Pancreas (tissue), 10 donors: ENCODE measurements at regions not wholly inside any gene's neighbourhood (a gene's known extent, or its start where the extent isn't known, plus 50 kb on each side); places are given as distances from the start of the nearest gene placed in this dataset.
"Not testable (repeated sequence)": the region's sequence is repeated elsewhere in the genome, so short reads cannot be mapped to it uniquely, and the experiment has no call there.

Source experiments
- ATAC-seq, 4 donors: fragments of 200-7000 bp; cut with Tn5 transposase; one replicate each; pipeline versions ENCODE4 v1.8.0 to v1.9.1; 2020; ENCODE audit warnings: mild to moderate bottlenecking in 4 of 4, moderate library complexity in 4 of 4
- DNase-seq, 6 donors: peaks; one replicate each; pipeline ENCODE4 v3.0.0-alpha.2; 2020
- FAIRE-seq: peaks from 2 replicates; lab custom pipeline; 2012; peaks lifted over from hg19 to GRCh38; lab: Jason Lieb, UNC
- H3K27ac ChIP-seq, 4 donors: fragments of 200-600 bp; sonication (generic); 1 replicate in 3 of 4; 2 replicates in 1 of 4; pipeline versions ENCODE4 v1.5.0 to v1.8.0; 2020
- H3K27me3 ChIP-seq, 4 donors: fragments of 200-600 bp; one replicate each; pipeline ENCODE4 v1.8.0; 2021
- H3K36me3 ChIP-seq, 3 donors: fragments of 200-600 bp; sonication (generic) in 1 of 3; one replicate each; pipeline versions ENCODE4 v1.5.0 to v1.8.0; 2020 to 2021
- H3K4me1 ChIP-seq, 3 donors: fragments of 200-600 bp; one replicate each; pipeline ENCODE4 v1.8.0; 2021
- H3K4me3 ChIP-seq, 4 donors: fragments of 200-600 bp; sonication (generic) in 2 of 4; one replicate each; pipeline versions ENCODE4 v1.5.0 to v1.8.0; 2020 to 2021
- H3K9me3 ChIP-seq, 4 donors: fragments of 200-600 bp; one replicate each; pipeline ENCODE4 v1.8.0; 2021
- WGBS, 2 donors: extraction: QIAGEN DNeasy Blood & Tissue Kit; methylation state at CpG; one replicate each; pipeline ENCODE4 v1.1.7; 2013; 5-methylcytosine and 5-hydroxymethylcytosine counted together
- intact Hi-C, 3 donors: fragments of 100-400 bp; cut with DNase I; formaldehyde crosslinking; loops; one replicate each; pipeline versions ENCODE4 v1.11.1 to v1.14.2; 2022
- TF ChIP-seq, protein P1 (sequence below), 4 donors: fragments of 200-600 bp; sonication (generic) in 3 of 4; IDR thresholded peaks; one replicate each; pipeline versions ENCODE4 v1.5.0 to v1.8.0; 2021; ENCODE audit warnings: antibody characterized with exemption in 4 of 4
- donor health status: healthy with polysubstance abuse.
- donor health status: DM: no; HTN: no; CAD: no; lungs with moderate emphysema.
- donor health status: DM: no; HTN: no; CAD: no.
- donor health status: control.
- donor health status: control.
- donor health status: Bipolar disorder and iron deficiency.
- donor health status: DM: yes; HTN: yes; CAD: no.
- donor health status: DM: no; HTN: no; CAD: no.
- donor health status: DM: no; HTN: no; CAD: no.
- donor health status: DM: yes; HTN: yes; CAD: no.

DNA sequence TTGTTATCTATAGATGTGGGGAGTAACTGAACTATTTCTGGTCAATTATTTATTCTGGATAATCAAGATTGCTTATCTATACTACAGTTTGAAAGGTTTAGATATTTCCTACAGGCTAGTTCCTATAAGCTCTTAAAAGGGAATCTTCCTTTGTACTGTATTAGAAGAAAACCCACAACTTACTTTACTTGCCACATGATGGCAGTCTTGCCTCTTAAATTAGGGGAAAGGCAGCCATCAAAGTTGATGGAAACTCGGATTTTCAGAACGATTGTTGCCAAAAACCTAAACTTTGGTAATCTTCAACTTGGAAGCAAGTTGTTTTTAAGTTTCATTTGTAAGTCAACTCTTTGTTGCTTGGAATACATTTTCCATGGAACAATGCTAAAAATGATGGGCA, 77.2 kb upstream of the AGTPBP1 start:
- DNase-seq, H3K36me3 ChIP-seq, intact Hi-C loops, H3K4me1 ChIP-seq, H3K9me3 ChIP-seq, H3K4me3 ChIP-seq, H3K27ac ChIP-seq, H3K27me3 ChIP-seq: not testable (repeated sequence)
- ATAC-seq (peak in 3 of 4 donors; percentile 75 to 81 (median 78)), FAIRE-seq (peak; percentile 98)
- TF ChIP-seq, protein P1, sequence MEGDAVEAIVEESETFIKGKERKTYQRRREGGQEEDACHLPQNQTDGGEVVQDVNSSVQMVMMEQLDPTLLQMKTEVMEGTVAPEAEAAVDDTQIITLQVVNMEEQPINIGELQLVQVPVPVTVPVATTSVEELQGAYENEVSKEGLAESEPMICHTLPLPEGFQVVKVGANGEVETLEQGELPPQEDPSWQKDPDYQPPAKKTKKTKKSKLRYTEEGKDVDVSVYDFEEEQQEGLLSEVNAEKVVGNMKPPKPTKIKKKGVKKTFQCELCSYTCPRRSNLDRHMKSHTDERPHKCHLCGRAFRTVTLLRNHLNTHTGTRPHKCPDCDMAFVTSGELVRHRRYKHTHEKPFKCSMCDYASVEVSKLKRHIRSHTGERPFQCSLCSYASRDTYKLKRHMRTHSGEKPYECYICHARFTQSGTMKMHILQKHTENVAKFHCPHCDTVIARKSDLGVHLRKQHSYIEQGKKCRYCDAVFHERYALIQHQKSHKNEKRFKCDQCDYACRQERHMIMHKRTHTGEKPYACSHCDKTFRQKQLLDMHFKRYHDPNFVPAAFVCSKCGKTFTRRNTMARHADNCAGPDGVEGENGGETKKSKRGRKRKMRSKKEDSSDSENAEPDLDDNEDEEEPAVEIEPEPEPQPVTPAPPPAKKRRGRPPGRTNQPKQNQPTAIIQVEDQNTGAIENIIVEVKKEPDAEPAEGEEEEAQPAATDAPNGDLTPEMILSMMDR (IDR thresholded peaks at IDR 0.05): peak in 2 of 4 donors; percentile 19 to 22
- WGBS, 2 donors: 2 to 7% methylated on average over 2 of the region's 2 CpGs

DNA sequence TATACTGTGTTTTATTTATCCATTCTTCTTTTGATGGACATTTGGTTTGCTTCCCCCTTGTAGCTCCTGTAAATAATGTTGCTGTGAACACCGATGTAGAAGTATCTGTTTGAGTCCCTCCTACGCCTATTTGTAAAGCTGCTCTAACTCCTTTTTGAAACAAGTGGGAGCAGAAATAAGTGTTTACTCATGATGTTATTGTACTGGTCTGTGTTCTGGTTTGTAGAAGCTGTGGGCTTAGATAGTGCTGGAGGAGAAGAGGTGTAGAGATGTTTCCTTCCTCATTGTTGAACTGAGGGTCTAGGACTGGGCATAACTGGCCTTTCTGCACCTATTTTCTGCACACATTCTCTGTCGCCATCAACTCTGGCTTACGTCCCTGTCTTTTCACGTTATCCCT, 78.8 kb upstream of the AGTPBP1 start:
- intact Hi-C loops, H3K27ac ChIP-seq, H3K9me3 ChIP-seq, DNase-seq, H3K4me1 ChIP-seq, H3K27me3 ChIP-seq, H3K36me3 ChIP-seq, FAIRE-seq, ATAC-seq, H3K4me3 ChIP-seq: not testable (repeated sequence)
- 84 to 85% methylated on average over 4 of the region's 5 CpGs for WGBS, 2 donors

DNA sequence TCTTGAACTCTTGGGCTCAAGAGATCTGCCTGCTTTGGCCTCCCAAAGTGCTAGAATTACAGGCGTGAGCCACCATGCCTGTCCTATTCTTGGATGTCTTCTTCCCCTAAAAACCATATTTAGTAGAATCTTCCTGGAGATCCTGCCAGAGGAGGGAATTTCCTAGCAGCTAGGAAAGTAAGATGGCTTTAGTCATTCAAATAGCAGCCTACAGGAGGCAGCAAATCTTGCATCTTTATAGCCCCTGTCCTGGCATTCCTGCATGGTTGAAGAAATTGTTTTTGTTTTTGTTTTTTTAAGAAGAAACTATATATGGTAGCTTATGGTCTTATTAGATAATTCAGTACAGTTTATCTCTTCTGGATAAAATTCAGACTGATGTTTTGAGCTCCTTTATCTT, 83.2 kb upstream of the AGTPBP1 start:
- FAIRE-seq, H3K4me3 ChIP-seq, DNase-seq, H3K27ac ChIP-seq, H3K9me3 ChIP-seq, H3K27me3 ChIP-seq, intact Hi-C loops, ATAC-seq, H3K4me1 ChIP-seq: not testable (repeated sequence)
- H3K36me3 ChIP-seq: peaks cover 0 to 14% (median 2%) of the 10 kb centered on the region in 3 donors
- 50 to 78% methylated on average over 1 of the region's 1 CpG for WGBS, 2 donors

DNA sequence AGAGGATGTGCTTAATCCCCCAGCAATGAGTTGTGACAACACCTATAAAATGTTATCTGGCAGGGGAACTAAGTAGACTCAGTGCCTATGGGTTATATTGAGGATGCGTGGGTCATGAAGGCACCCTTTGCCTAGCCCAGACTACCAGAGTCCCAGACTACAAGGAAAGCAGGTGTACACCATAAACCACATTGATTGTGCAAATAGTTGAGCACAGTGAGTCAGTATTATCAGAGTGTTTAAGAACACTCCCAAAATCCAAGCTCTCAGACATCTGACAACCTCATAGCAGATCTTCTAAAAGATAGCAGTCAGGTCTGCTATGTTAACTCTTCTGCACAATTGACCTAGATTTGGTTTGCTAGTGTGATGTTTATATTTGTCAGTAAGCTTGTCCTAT, 92.8 kb upstream of the AGTPBP1 start:
- intact Hi-C loops, H3K27me3 ChIP-seq, H3K27ac ChIP-seq, H3K4me1 ChIP-seq, H3K9me3 ChIP-seq, H3K36me3 ChIP-seq, DNase-seq, H3K4me3 ChIP-seq, FAIRE-seq, ATAC-seq: not testable (repeated sequence)
- 93 to 100% methylated on average over 1 of the region's 1 CpG for WGBS, 2 donors

DNA sequence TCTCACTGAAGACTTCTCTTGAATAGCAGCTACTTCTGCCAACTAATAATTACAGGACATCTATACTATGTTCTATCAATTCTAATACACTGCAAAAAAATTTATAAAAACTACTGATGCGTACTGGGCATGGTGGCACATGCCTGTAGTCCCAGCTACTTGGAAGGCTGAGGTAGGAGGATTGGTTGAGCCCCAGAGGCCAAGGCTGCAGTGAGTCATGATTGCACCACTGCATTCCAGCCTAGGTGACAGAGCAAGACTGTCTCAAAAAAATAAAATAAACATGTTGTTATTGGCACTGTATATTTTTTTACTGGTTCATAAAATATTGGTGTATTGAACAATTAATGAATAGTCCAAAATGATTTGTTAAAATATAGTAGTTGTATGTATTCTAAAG, 97.0 kb upstream of the NAA35 start:
- ATAC-seq, FAIRE-seq, H3K27me3 ChIP-seq, H3K4me1 ChIP-seq, H3K9me3 ChIP-seq, H3K27ac ChIP-seq, intact Hi-C loops, DNase-seq, H3K4me3 ChIP-seq: not testable (repeated sequence)
- WGBS, 2 donors: 94 to 97% methylated on average over 1 of the region's 1 CpG
- peaks cover 0 to 28% (median 0%) of the 10 kb centered on the region in 3 donors for H3K36me3 ChIP-seq

DNA sequence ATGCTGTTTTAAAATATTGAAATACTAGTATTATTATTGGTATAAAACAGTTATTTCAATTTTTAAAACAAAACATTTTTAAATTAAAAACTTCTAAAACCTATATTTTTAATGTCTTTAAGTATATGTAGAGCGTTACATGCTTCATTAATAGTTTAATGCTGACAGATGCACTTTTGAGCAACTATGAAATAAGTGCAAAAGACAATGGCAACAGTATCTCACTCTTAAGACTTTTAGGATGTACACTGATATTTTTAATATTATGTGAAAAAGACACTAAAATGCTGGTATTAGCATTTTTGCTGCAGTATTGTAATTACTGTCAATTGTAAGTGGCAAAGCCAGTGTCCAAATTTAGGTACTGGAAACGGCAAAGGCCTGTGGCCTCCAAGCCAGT, 93.2 kb upstream of the NAA35 start:
- peaks cover 0 to 11% (median 0%) of the 10 kb centered on the region in 3 donors for H3K36me3 ChIP-seq
- WGBS, 2 donors: 97 to 100% methylated on average over 2 of the region's 2 CpGs
- ATAC-seq, H3K27ac ChIP-seq, intact Hi-C loops, H3K4me3 ChIP-seq, FAIRE-seq, H3K9me3 ChIP-seq, H3K4me1 ChIP-seq, DNase-seq, H3K27me3 ChIP-seq: not testable (repeated sequence)

DNA sequence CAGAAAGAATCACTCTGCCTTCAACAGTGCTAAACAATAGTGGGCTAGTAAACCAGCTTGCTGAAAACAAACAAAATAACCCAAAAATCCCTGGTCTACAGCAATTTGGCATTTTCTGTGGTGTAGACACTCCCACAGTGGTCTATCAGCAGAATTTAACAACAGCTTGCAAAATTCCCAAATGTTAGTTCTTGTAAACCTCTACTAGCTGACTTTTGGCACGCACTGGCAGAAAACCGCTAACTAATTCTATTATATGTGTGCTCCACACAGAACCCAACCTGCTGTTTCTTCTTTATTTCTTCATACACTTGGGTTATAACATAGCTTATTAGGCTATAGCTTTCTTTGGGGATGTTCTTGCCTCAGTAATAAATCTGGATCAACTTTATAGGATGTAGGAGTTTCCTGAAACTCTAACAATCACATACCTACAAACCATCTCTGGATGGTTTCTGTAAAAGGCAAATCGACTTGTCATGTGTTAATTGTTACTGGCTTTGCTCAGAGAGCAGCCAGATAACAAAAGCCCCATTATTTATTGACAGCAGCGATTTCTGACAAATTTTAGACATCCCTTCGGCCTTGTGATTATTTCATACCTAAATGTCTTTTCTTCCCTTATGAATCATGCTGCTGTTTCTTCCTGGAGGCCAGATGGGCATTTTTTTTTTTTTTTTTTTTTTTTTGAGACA, 82.7 kb upstream of the NAA35 start:
- H3K27ac ChIP-seq: no peak overlapping the region
- TF ChIP-seq, protein P1 (IDR thresholded peaks at IDR 0.05): no peak
- H3K27me3 ChIP-seq: no peaks in the 10 kb centered on the region
- H3K4me1 ChIP-seq: no peaks in the 10 kb centered on the region
- DNase-seq (no peak), FAIRE-seq (no peak), ATAC-seq (no peak)
- intact Hi-C loops: no loop called here
- H3K9me3 ChIP-seq: no peaks in the 10 kb centered on the region
- WGBS, 2 donors: 75 to 86% methylated on average over 5 of the region's 5 CpGs
- H3K36me3 ChIP-seq: no peaks in the 10 kb centered on the region
- H3K4me3 ChIP-seq: no peak overlapping the region
